ENCODE measurements at regions not wholly inside any gene's neighbourhood (a gene's known extent, or its start where the extent isn't known, plus 50 kb on each side); places are given as distances from the start of the nearest gene placed in this dataset.

DNA sequence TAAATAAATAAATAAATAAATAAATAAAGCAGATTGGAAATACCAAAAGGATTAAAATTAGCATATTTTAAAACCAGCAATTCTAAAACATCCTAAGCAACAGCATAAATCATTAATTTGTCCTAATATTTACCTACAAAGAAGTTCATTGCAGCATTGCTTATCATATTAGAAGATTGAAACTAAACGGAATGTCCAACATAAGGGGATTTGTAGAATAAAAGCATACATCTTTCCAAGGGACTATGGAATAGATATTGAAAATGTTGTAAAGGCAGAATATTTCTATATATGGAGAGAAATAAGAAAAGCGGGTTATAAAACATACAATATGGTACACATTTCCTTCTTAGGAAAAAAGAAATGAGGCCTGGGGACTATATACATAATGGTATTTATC lies 71.1 kb upstream of the RFC3 start:
- WGBS: 98% methylated on average over 2 of the region's 2 CpGs
- Histone ChIP-seq H3K27ac (ENCODE audit: low read depth in 1 of 2, low read length in 1 of 2) (no peak overlapping the region), H3K9me3 (ENCODE audit: control insufficient read depth in 2 of 2, insufficient read depth in 1 of 2, low read length in 1 of 2) (peaks cover 0 to 7% of the 10 kb centered on the region in 2 donors), H3K27me3 (ENCODE audit: control insufficient read depth in 2 of 2, insufficient read depth in 1 of 2, low read length in 1 of 2) (no peaks in the 10 kb centered on the region), H3K4me3 (ENCODE audit: low read length in 2 of 2) (no peak overlapping the region), H3K36me3 (ENCODE audit: control insufficient read depth in 2 of 2, insufficient read depth in 2 of 2, low read length in 1 of 2) (no peaks in the 10 kb centered on the region), H3K4me1 (ENCODE audit: control insufficient read depth in 2 of 2, insufficient read depth in 2 of 2, low read length in 2 of 2) (peaks cover 20 to 27% of the 10 kb centered on the region in 2 donors)
- no peak for DNase-seq (ENCODE audit: low read depth in 6 of 9, low spot score in 9 of 9)

DNA sequence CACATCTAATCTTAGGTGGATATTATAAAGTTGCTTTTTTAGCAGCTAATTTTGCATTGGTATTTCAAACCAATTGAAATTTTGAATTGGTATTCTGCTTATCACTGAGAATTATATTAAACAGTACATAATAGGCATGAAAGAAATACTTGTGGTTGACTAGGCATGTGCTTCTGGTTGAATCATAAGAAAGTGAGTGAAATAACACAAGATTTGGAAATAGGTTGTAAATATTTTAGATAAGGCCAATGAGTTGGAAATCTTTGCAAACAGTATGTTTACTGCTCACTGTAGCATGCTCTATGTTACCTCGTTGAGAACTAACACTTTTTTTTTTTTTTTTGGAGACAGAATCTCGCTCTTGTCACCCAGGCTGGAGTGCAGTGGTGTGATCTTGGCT lies 66.8 kb upstream of the RFC3 start:
- WGBS: 48% methylated on average over 2 of the region's 2 CpGs
- H3K9me3 ChIP-seq (ENCODE audit: control insufficient read depth in 2 of 2, insufficient read depth in 1 of 2, low read length in 1 of 2): peaks cover 0 to 7% of the 10 kb centered on the region in 2 donors
- H3K36me3 ChIP-seq (ENCODE audit: control insufficient read depth in 2 of 2, insufficient read depth in 2 of 2, low read length in 1 of 2): no peaks in the 10 kb centered on the region
- H3K27ac ChIP-seq (ENCODE audit: low read depth in 1 of 2, low read length in 1 of 2): no peak overlapping the region
- no peak overlapping the region for H3K4me3 ChIP-seq (ENCODE audit: low read length in 2 of 2)
- no peak for DNase-seq (ENCODE audit: low read depth in 6 of 9, low spot score in 9 of 9)
- H3K27me3 ChIP-seq (ENCODE audit: control insufficient read depth in 2 of 2, insufficient read depth in 1 of 2, low read length in 1 of 2): no peaks in the 10 kb centered on the region
- H3K4me1 ChIP-seq (ENCODE audit: control insufficient read depth in 2 of 2, insufficient read depth in 2 of 2, low read length in 2 of 2): peaks cover 0 to under 1% of the 10 kb centered on the region in 2 donors

DNA sequence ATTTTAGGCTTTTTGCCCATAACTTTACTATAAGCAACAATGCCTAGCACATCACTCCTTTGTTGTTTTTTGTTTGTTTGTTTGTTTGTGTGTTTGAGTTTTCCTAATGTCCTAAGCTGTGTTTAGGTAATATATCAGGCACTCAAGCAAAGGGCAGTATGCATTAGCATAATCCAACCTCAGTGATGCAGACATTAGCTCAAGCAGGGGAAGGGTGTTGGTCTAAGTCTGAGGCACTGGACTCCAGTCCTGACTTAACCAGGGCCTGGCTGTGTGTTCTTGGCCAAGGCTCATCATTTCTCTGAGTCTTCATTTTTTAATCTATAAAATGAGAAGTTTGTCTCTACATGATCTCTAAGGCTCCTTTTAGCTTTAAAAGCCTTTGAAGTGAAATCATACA lies 65.9 kb upstream of the RFC3 start:
- Histone ChIP-seq H3K4me1 (ENCODE audit: control insufficient read depth in 2 of 2, insufficient read depth in 2 of 2, low read length in 2 of 2) (no peaks in the 10 kb centered on the region), H3K4me3 (ENCODE audit: low read length in 2 of 2) (no peak overlapping the region), H3K36me3 (ENCODE audit: control insufficient read depth in 2 of 2, insufficient read depth in 2 of 2, low read length in 1 of 2) (no peaks in the 10 kb centered on the region), H3K27ac (ENCODE audit: low read depth in 1 of 2, low read length in 1 of 2) (no peak overlapping the region), H3K27me3 (ENCODE audit: control insufficient read depth in 2 of 2, insufficient read depth in 1 of 2, low read length in 1 of 2) (no peaks in the 10 kb centered on the region), H3K9me3 (ENCODE audit: control insufficient read depth in 2 of 2, insufficient read depth in 1 of 2, low read length in 1 of 2) (peaks cover 0 to 7% of the 10 kb centered on the region in 2 donors)
- DNase-seq (ENCODE audit: low read depth in 6 of 9, low spot score in 9 of 9): no peak

DNA sequence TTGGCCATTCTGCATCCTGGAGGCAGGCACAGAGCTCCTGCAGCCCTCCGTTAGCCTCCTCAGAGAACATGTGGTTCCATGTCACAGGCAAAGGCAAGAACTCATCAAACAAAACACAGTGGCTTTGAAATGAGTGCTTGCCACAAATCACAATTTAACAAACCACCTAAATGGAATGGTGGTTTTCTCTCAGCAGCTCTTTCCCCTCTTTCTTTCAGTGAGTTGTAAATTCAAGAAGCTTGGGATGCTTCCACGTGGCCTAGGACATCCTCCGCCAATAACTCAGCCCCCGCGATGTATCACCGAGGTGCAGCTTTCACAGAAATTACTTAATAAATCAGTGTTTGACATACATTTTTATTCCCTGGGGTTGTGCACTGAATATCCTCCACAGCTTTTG lies 65.4 kb upstream of the RFC3 start:
- H3K4me1 ChIP-seq (ENCODE audit: control insufficient read depth in 2 of 2, insufficient read depth in 2 of 2, low read length in 2 of 2): no peaks in the 10 kb centered on the region

GRCh38 chr13:33756929-33757328 lies 61.0 kb upstream of the RFC3 start:
- H3K27me3 ChIP-seq (ENCODE audit: control insufficient read depth in 2 of 2, insufficient read depth in 1 of 2, low read length in 1 of 2): no peaks in the 10 kb centered on the region
- no peak overlapping the region for H3K4me3 ChIP-seq (ENCODE audit: low read length in 2 of 2)
- H3K36me3 ChIP-seq (ENCODE audit: control insufficient read depth in 2 of 2, insufficient read depth in 2 of 2, low read length in 1 of 2): no peaks in the 10 kb centered on the region
- no peak for DNase-seq (ENCODE audit: low read depth in 6 of 9, low spot score in 9 of 9)
- no peaks in the 10 kb centered on the region for H3K9me3 ChIP-seq (ENCODE audit: control insufficient read depth in 2 of 2, insufficient read depth in 1 of 2, low read length in 1 of 2)
- H3K4me1 ChIP-seq (ENCODE audit: control insufficient read depth in 2 of 2, insufficient read depth in 2 of 2, low read length in 2 of 2): no peaks in the 10 kb centered on the region
- H3K27ac ChIP-seq (ENCODE audit: low read depth in 1 of 2, low read length in 1 of 2): no peak overlapping the region
- WGBS: 96% methylated on average over 3 of the region's 3 CpGs

More for the DNA sequence above, 65.4 kb upstream of the RFC3 start:
- H3K27ac ChIP-seq (ENCODE audit: low read depth in 1 of 2, low read length in 1 of 2): no peak overlapping the region
- H3K9me3 ChIP-seq (ENCODE audit: control insufficient read depth in 2 of 2, insufficient read depth in 1 of 2, low read length in 1 of 2): peaks cover 0 to 7% of the 10 kb centered on the region in 2 donors
- WGBS: 79% methylated on average over 6 of the region's 6 CpGs
- H3K4me3 ChIP-seq (ENCODE audit: low read length in 2 of 2): no peak overlapping the region
- DNase-seq (ENCODE audit: low read depth in 6 of 9, low spot score in 9 of 9): no peak
- H3K36me3 ChIP-seq (ENCODE audit: control insufficient read depth in 2 of 2, insufficient read depth in 2 of 2, low read length in 1 of 2): no peaks in the 10 kb centered on the region
- H3K27me3 ChIP-seq (ENCODE audit: control insufficient read depth in 2 of 2, insufficient read depth in 1 of 2, low read length in 1 of 2): no peaks in the 10 kb centered on the region

GRCh38 chr13:33757713-33758112 lies 60.2 kb upstream of the RFC3 start:
- H3K4me3 ChIP-seq (ENCODE audit: low read length in 2 of 2): no peak overlapping the region
- DNase-seq (ENCODE audit: low read depth in 6 of 9, low spot score in 9 of 9): no peak
- H3K36me3 ChIP-seq (ENCODE audit: control insufficient read depth in 2 of 2, insufficient read depth in 2 of 2, low read length in 1 of 2): no peaks in the 10 kb centered on the region
- WGBS: 86% methylated on average over 2 of the region's 2 CpGs
- H3K27me3 ChIP-seq (ENCODE audit: control insufficient read depth in 2 of 2, insufficient read depth in 1 of 2, low read length in 1 of 2): no peaks in the 10 kb centered on the region
- no peaks in the 10 kb centered on the region for H3K4me1 ChIP-seq (ENCODE audit: control insufficient read depth in 2 of 2, insufficient read depth in 2 of 2, low read length in 2 of 2)
- H3K9me3 ChIP-seq (ENCODE audit: control insufficient read depth in 2 of 2, insufficient read depth in 1 of 2, low read length in 1 of 2): no peaks in the 10 kb centered on the region
- H3K27ac ChIP-seq (ENCODE audit: low read depth in 1 of 2, low read length in 1 of 2): no peak overlapping the region

DNA sequence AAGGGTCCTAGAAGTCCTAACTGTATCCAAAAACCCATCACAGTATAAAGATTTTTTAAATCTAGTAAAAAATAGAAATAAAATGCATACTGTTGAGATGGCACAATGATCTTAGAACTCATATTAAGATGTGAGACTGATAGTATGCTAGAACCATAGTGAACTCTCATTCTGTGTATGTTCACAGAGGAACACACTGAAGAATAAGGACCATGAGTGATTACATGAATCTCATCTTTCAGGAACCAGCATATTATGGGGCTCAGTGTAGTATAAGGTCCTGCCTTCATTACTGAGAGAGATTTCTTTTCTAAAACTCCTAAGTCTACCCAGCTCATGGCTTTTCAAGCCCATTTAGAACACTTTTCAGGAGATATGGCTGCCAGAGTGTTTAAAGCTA lies 59.8 kb upstream of the RFC3 start:
- H3K4me1 ChIP-seq (ENCODE audit: control insufficient read depth in 2 of 2, insufficient read depth in 2 of 2, low read length in 2 of 2): no peaks in the 10 kb centered on the region
- H3K9me3 ChIP-seq (ENCODE audit: control insufficient read depth in 2 of 2, insufficient read depth in 1 of 2, low read length in 1 of 2): no peaks in the 10 kb centered on the region
- no peak overlapping the region for H3K4me3 ChIP-seq (ENCODE audit: low read length in 2 of 2)
- H3K27me3 ChIP-seq (ENCODE audit: control insufficient read depth in 2 of 2, insufficient read depth in 1 of 2, low read length in 1 of 2): no peaks in the 10 kb centered on the region
- H3K27ac ChIP-seq (ENCODE audit: low read depth in 1 of 2, low read length in 1 of 2): no peak overlapping the region
- H3K36me3 ChIP-seq (ENCODE audit: control insufficient read depth in 2 of 2, insufficient read depth in 2 of 2, low read length in 1 of 2): no peaks in the 10 kb centered on the region
- no peak for DNase-seq (ENCODE audit: low read depth in 6 of 9, low spot score in 9 of 9)

DNA sequence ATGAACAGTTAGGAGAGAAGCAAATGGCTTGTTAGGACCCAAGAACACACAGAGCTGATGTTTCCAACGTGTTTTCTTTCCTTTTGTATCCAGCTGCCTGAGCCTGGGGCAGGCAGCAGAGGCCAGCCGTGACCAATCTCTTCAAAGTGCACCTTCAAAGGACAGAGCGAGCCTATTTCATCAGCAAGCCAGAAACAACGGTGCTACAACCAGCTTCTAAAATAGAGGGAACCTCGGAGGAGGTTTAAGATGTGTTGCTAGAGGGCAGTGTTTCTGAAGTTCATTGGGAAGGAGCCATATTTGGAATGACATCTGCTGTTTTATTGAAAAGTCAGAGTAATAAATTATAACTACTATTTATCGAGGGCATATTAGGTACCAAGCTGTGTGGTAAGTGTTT lies 56.2 kb upstream of the RFC3 start:
- no peaks in the 10 kb centered on the region for H3K4me1 ChIP-seq (ENCODE audit: control insufficient read depth in 2 of 2, insufficient read depth in 2 of 2, low read length in 2 of 2)
- no peaks in the 10 kb centered on the region for H3K9me3 ChIP-seq (ENCODE audit: control insufficient read depth in 2 of 2, insufficient read depth in 1 of 2, low read length in 1 of 2)
- no peaks in the 10 kb centered on the region for H3K36me3 ChIP-seq (ENCODE audit: control insufficient read depth in 2 of 2, insufficient read depth in 2 of 2, low read length in 1 of 2)
- no peak for DNase-seq (ENCODE audit: low read depth in 6 of 9, low spot score in 9 of 9)
- no peak overlapping the region for H3K4me3 ChIP-seq (ENCODE audit: low read length in 2 of 2)
- no peaks in the 10 kb centered on the region for H3K27me3 ChIP-seq (ENCODE audit: control insufficient read depth in 2 of 2, insufficient read depth in 1 of 2, low read length in 1 of 2)
- no peak overlapping the region for H3K27ac ChIP-seq (ENCODE audit: low read depth in 1 of 2, low read length in 1 of 2)
- WGBS: 87% methylated on average over 6 of the region's 6 CpGs

- 23% methylated on average over 2 of the region's 2 CpGs for WGBS
- Histone ChIP-seq H3K9me3 (ENCODE audit: control insufficient read depth in 2 of 2, insufficient read depth in 1 of 2, low read length in 1 of 2) (no peaks in the 10 kb centered on the region), H3K36me3 (ENCODE audit: control insufficient read depth in 2 of 2, insufficient read depth in 2 of 2, low read length in 1 of 2) (no peaks in the 10 kb centered on the region), H3K27ac (ENCODE audit: low read depth in 1 of 2, low read length in 1 of 2) (no peak overlapping the region), H3K4me3 (ENCODE audit: low read length in 2 of 2) (no peak overlapping the region), H3K4me1 (ENCODE audit: control insufficient read depth in 2 of 2, insufficient read depth in 2 of 2, low read length in 2 of 2) (no peaks in the 10 kb centered on the region), H3K27me3 (ENCODE audit: control insufficient read depth in 2 of 2, insufficient read depth in 1 of 2, low read length in 1 of 2) (no peaks in the 10 kb centered on the region)
- no peak for DNase-seq (ENCODE audit: low read depth in 6 of 9, low spot score in 9 of 9)
Observed at GRCh38 chr13:33763021-33763420, 54.9 kb upstream of the RFC3 start.

DNA sequence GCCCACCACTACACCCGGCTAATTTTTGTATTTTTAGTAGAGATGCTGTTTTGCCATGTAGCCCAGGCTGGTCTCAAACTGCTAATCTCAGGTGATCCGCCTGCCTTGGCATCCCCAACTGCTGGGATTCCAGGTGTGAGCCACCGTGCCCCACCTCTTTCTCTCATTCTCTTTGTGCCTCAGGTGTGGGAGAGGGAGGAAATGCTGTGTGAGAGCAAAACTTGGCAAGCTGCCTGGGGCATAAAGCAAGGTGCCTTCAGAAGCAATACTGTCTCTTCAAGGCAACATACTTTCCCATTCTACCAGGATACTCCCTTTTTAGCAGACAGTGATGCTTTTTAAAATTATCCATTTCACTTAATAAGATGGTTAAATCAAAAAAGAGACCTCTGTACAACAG lies 53.2 kb upstream of the RFC3 start:
- 79% methylated on average over 3 of the region's 3 CpGs for WGBS
- Histone ChIP-seq H3K9me3 (ENCODE audit: control insufficient read depth in 2 of 2, insufficient read depth in 1 of 2, low read length in 1 of 2) (no peaks in the 10 kb centered on the region), H3K36me3 (ENCODE audit: control insufficient read depth in 2 of 2, insufficient read depth in 2 of 2, low read length in 1 of 2) (no peaks in the 10 kb centered on the region), H3K4me1 (ENCODE audit: control insufficient read depth in 2 of 2, insufficient read depth in 2 of 2, low read length in 2 of 2) (no peaks in the 10 kb centered on the region), H3K4me3 (ENCODE audit: low read length in 2 of 2) (no peak overlapping the region), H3K27ac (ENCODE audit: low read depth in 1 of 2, low read length in 1 of 2) (no peak overlapping the region), H3K27me3 (ENCODE audit: control insufficient read depth in 2 of 2, insufficient read depth in 1 of 2, low read length in 1 of 2) (no peaks in the 10 kb centered on the region)
- no peak for DNase-seq (ENCODE audit: low read depth in 6 of 9, low spot score in 9 of 9)

Data from thymus (tissue), 11 donors.